GM11168 (cell line): ENCODE measurements at regions not wholly inside any gene's neighbourhood (a gene's known extent, or its start where the extent isn't known, plus 50 kb on each side); places are given as distances from the start of the nearest gene placed in this dataset.

Experiments
- in situ Hi-C: fragments of 300-500 bp; cut with MboI; formaldehyde crosslinking; loops from one replicate; pipeline ENCODE4 v1.12.0; 2022; ENCODE audit warnings: low sequenced_read_pairs; ENCODE audit not compliant: unreplicated experiment

DNA sequence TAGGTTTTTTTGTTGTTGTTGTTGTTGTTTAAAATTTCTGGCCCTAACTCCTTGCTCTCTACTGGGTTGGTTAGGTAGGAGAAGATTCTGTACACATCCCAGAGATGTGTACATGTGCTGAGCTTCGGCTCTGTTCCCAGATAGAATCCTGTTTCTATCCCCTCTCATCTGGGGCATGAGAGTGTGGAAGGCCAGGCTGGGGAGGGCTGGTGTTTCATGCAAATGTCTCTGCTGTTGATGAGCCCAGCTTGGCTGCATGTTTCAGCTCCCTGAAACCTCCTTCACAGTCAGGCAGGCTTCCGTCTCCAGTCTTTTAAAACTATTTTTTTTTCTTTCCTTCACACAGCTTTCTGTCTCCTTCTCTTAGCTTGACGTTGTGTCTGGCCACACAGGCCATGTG, 526.9 kb upstream of the KLF4 start:
- in situ Hi-C loops = no loop called here

DNA sequence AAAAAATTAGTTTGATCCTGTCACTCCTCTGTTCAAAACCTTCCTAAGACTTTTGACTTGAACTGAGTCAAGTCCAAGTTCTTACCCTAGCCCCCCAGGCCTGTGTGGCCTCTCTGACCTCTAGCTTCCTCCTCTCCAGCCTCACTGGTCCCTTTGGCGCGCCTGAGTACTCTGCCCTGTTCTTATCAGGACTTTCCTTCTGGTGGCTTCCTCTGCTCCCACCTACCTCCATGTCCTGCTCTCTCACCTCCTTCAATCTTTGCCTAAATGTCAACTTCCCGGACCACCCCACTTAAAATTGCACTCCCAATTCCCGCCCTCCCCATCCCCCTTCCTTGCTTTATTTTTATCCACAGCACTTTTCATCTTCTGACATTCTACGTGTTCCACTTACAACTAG, 526.1 kb upstream of the KLF4 start:
- in situ Hi-C loops = no loop called here

DNA sequence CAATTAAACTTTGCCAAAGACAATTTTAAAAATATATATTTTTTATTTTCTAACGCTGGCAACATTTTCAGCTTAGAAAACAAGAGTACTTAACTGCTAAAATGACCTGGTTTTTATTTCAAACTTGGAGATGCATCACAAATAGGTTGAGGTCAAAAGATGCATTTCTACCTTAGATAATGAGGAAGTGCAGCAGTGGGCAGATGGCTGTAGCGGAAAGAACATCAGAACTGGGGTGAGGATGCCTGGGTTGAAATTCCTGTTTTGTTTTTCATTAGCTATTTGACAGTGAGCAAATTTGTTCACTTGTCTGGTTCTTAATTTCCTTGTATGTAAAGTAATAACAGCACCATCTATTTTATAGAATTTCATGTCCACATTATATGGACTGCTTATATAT, 524.8 kb upstream of the KLF4 start:
- in situ Hi-C loops = no loop called here

DNA sequence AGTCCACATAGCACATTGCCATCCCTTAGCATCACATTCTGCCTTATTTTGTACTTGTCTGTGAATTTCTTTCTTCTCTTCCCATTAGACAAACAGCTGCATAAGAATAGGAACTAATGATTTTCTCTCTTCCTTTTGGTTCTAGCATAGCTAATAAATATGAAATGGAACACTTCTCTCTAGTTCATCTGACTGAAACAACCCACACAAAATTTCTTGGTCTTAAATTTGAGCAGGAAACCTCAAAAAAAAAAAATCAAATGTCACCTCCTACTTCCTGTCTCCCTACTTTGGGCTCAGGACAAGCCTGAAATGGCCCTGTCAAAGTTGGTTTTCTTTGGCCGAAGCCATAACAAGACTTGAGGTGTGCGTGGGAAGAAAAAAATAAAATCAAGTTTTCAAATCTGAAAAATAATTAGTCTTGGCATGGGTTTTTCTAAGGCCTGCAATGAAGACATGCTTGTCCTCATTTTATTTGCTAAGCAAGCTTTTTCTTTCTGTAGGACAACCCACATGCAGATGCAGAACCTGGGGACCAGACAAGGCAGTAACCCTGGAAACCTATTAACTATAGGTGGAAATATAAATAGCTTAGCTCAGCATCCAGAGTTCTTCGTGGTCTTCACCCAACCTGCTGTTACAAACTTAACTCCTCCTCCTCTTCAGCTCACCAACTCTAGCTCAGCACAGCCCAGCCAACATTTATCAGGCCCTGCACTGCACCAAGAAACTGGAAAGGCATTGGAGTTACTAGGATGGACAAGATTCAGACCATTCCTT, 523.5 kb upstream of the KLF4 start:
- in situ Hi-C loops = no loop called here

DNA sequence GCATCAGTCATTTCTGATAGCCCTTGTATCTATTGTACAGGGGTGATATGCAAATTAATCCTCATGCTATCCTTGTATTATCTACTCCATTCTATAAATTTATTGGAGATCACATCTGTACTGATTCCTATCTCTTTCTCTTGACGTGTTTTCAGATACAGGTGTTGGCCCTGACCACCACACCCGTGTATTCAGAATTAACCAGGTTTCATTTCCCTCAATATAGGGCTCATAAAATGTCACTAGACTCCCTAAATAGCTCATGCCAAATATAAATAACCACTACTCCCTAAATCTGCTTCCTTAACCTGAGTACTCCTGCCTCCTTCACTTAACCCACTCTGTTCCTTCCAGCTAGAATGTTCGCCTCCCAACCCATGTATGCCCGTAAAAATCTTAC, 522.8 kb upstream of the KLF4 start:
- in situ Hi-C loops = no loop called here

DNA sequence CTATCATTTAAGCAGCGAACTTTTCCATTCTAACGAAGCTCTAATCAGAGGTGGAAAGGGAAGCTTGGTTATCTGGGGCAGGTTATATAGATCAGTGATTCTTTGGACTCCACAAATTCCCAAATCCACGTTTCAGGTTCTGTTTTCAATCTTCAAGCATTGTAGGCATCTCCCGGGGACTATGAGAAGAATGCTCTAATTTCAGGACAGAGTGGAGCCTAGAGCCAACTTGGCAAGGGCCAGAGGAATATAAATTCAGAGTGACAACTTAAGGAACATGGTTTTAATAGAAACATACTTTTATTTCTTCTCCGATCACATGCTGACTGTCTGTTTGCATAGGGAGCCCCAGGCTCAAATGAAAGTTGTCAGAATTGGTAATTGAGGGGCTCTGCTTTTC, 514.0 kb upstream of the KLF4 start:
- in situ Hi-C loops = no loop called here

DNA sequence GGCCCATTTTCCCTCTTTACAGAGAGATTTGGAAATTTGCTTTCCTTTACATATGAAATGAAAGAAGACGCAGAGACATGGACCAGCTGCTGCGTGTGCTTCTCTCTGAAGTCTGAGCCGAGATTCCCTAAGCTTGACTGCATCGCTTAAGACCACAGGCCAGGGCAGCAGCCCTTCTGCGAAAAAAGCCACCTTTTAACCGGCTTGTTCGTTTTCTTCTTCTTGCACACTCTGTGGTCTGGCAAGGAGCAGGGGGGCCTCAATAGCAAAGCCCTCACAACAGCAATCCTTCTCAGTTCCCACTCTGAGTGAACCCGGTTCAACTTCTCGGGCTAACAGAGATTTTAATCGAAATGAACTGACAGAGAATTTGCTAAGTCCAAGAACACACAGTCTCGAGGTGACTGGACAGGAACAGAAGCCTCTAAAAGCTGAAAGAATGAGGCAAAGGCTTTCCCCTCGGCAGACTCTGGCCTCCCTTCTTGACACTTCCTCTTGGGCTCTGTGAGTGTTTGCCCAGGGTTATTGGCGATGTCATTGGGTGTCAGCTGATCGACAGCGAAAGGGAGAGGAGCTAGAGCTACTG, 512.9 kb upstream of the KLF4 start:
- in situ Hi-C loops = no loop called here

DNA sequence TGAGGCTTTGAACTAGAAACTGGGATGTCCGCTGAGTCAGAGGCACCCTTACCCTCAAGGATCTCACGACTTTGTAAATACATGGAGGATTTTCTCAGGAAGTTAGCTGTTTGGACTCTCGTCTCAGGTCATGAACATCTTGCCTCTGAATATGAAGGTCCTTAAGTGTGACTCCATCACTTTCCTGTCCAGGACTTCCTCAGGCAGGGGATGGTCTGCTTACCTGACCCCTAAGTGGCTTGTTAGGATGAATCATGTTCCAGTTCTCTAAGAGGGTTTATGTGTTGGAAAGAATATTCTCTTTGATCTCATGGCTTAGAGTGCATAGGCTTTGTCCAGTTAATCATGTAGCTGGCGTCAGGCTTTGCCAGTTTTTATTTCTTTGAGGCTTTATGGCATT, 511.7 kb upstream of the KLF4 start:
- in situ Hi-C loops = no loop called here

DNA sequence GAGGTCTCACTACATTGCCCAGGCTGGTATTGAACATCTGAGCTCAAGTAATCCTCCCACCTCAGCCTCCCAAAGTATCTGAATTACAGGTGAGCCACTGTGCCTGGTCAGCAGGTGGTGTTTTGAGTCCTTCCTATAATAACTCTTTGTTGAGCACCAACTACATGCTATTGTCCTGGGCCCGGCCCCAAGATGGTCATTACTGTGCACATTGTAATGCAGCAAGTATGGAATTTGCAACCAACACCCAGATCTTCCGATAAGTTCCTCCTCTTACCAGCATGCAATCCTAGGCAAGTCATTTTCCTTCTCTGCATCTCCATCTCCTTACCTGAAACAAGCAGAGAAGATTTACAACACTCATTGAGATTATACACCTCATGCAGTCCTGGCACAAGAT, 510.3 kb upstream of the KLF4 start:
- in situ Hi-C loops = no loop called here

DNA sequence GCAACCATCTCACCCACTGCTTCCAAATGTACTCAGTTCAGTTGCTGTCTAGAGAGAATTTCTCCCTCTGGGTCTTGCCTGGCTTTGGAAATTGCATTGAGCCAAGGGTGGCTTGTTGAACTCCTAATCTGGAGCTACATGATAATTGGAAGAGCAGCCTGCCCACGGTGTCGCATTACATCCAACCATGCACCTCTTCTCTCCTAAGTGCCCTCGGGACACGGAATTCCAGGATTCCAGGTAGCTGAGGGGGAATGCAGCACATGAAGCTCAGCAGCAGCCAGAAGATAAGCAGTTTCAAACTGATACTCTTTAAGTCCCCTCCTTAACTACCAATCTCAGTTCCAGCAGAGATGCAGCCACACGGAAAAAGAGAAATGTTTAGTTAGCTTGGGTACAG, 509.4 kb upstream of the KLF4 start:
- in situ Hi-C loops = no loop called here

DNA sequence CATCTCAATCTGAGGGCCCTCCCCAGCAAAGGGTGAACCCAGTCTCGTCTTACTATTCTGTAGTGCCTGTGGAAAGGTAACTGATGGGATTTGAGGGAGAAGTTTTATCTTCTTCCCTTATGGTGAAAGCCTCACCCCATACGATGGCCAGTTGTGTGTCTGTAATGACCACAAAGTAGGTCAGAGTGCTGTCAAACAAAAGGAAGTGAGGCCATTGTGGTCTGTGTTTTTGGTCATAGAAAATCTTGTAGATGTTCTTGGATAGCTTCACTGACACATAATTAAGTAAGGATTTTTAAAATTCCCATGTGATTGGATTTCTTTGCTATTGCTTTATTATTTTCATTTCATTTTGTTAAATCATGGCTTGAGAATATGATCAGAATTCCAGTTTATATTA, 505.1 kb upstream of the KLF4 start:
- in situ Hi-C loops = no loop called here

DNA sequence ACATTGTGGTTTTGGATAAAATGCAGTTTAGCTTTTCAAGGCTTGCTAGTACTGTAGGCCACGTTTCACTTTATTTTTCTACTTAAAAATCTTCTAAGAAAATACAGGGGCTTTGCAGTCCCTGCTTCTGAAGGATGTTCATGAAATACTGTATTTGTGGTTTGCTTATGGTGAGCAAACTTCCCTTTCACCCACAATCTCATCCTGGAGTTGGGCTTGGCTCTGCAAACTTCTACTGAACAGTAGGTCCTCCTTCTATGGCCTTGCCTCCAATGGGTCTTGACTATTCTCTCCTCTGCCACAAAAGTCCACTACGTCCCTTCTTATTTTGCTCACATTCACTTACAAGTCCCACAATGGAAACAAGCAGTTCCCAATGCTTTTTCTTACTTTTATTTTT, 502.7 kb upstream of the KLF4 start:
- in situ Hi-C loops = no loop called here

DNA sequence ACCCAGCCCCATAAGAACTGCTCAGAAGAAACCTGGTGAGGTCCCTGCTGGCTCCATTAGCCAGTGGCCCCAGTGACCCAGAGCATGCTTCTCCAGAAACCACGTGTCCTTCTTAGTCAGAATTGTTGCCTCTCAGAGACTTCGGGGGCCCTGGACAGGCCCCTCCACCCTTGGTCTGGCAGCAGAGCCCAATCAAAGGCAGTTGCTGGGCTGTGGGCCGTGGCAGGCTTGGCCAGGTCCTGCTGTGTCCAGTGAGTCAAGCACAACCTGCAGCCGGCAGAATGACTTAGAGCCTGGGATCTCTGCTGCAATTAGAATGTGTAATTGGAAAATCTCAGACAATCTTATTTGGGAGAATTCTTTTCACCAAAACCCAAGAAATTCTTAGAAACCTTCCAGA, 502.0 kb upstream of the KLF4 start:
- in situ Hi-C loops = no loop called here

DNA sequence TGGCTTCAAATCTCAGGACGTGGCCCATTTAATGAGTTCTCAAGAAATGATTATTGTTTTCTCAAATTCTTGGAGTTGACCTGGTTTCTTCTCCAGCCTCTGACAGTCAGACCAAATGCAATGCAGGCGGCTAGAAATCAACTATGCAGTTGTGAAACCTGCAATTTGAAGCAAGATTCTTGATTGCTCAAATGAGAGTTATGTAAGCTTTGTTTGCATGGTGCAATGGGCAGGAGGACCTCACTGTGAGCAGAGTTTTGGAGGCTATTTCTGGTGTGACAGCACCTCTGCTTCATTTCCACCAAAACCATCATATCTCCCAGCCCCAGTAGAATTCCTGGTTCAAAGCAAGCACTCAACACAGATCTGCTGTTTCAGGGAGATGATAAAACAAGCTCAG, 500.0 kb upstream of the KLF4 start:
- in situ Hi-C loops = no loop called here

DNA sequence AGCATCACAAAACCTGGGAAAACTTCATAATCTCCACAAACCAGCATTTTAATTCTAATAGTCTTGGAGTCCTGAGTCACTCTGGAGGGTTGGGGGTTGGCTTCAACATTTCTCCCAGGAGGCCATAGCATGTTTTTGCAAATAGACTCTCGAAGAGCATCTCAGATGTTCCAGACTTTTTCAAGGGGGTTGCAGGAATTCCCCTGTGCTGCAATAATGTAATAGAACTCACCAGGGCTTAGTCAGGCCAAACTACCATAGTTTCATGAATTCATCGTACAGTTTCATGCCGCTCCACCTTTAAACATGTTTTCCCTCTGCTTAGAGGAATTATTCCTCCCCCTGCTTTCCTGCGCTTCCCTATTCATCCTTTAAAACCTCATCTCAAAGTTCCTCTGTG, 499.5 kb upstream of the KLF4 start:
- in situ Hi-C loops = no loop called here

DNA sequence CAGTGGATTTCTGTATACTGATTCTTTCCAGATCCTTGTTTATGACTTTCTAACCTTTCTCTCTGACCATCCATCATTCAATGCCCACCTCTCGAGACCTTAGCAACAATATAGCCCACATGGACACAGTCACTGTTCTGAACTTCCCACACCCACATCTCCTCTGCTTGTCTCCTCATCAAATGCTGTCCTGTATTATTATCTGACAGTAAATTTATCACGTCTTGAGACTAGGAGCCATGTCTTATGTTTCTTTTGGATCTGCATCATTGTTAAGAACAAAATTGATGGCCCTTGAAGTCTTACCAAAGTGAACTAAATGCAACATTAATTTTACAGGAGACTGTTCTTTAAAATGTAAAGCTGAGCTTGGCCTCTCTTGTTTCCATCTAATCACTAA, 495.4 kb upstream of the KLF4 start:
- in situ Hi-C loops = no loop called here

DNA sequence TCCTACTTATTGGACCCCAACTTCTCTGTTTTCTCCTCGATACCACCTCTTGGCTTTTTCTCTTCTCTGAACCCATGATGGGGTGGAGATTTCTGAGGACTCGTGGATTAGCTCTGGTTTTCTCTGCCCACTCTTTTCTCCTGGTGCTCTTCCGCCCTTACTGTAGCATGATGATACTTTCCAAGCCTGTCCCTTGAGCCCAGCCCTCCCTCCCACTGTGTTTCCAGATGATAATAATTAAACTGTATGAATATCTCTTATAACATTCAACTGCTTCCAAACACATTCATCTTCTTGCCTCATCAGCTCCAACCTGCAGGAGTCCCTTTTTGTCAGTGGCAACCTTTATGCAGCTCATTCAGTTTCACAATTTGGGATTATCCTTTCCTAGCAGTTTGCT, 494.2 kb upstream of the KLF4 start:
- in situ Hi-C loops = no loop called here

DNA sequence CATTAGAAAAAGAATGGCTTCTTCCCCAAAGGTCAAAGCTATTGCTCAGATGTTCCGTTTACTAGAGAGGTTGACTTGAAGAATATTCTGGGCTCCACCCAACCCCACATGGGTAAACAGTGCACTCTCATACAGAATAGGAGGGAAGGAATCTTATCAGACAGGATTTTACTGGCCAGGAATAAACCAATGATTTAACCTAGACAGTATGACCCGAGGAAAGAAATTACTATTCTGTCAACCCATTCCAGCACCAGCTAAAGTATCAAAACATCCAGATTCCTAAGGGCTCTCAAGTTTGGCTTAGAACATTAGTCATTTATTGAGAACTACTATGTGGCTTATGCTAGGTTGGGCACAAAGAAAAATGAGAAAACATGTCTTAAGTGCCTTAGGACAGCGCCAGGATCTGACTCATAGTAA, 493.6 kb upstream of the KLF4 start:
- in situ Hi-C loops = no loop called here

DNA sequence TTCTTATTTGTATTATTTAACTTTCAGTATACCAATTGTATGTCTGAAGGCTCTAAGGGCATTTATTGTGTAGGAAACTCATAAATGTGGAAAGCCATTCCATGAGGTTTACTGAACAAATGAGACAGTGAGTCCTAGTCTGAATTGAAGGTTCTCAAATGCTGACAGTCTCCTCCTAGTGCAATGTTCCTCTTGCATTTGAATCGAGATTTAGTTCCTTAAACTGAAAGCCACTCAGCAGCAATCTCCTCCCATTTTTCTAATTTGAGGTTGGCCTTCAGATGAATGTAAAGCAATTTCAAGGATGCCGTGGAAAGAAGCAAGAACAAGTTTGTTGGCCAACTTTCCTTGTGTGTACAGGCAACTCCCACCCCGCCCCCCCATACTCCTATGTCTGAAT, 493.2 kb upstream of the KLF4 start:
- in situ Hi-C loops = no loop called here

DNA sequence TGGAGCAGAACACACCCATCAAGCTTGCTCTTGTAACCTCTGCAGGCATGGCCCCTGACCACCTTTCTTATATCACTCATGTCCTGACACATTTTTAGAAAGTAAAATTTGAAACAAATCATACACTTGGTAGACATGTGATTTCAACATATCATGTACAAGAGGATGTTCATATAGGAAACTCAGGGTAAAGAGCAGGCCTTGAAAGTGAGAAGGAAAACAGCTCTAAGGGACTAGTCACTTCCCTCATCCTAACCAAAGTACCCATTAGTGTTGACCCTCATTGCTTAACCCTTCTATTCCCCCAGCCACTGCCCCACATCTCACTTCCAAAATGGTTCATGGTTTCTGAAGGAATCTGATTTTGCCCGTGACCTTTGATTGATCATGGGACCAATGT, 492.4 kb upstream of the KLF4 start:
- in situ Hi-C loops = no loop called here

DNA sequence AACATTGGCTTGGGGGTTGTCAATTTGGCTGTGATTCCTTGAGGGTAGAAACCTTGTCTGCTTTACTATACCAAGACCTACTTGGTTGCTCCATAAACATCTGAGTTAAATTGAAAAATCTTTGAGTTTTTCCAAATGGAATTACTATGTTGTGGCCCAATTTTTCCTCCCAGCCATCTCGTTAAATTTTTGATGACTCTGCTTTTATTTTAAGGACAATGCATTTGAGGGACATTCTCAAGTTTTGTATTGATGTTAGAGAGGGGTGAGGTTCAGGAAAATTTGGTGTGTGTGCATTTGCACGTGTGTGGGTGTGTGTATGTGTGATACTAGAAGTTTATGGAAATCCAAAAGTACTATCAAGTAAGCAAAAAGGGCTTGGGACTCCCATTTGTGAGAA, 491.4 kb upstream of the KLF4 start:
- in situ Hi-C loops = no loop called here

DNA sequence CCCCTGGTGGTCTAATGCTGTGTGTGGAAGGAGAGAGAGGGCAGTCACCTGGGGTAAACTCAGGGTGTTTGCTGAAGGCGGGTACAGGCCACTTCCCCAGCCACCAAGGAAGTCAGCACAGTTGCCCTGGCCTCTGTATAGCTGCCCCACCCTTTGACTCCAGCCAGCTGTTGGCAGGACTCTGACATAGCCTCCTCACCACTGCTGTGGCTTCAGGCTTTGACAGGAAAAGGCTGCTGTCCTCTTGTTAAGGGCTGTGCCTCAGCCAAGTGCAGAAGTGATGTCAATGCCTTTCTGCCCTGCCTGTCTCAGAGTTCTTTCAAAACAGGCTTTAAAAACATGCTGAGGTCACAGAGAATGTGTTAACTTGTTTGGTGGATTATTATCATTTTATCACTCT, 487.2 kb upstream of the KLF4 start:
- in situ Hi-C loops = no loop called here
